A549 (cell line): ENCODE measurements at regions not wholly inside any gene's neighbourhood (a gene's known extent, or its start where the extent isn't known, plus 50 kb on each side); places are given as distances from the start of the nearest gene placed in this dataset.
A peak's percentile ranks its signal among the peaks of the same experiment; 100 is the strongest.

Source experiments
- E2F6 ChIP-seq: IDR thresholded peaks from 2 replicates; pipeline ENCODE4 v1.6.1; 2012; ENCODE audit warnings: low read depth, borderline replicate concordance
- KDM1A ChIP-seq: fragments of 200-600 bp; sonication (generic); IDR thresholded peaks from 2 replicates; pipeline ENCODE4 v1.6.1; 2016; ENCODE audit warnings: low read depth, mild to moderate bottlenecking
- MAFK ChIP-seq: fragments of 450-650 bp; IDR thresholded peaks from 2 replicates; pipeline ENCODE4 v1.6.1; 2014; ENCODE audit not compliant: partially characterized antibody
- PBX3 ChIP-seq: IDR thresholded peaks from 2 replicates; pipeline ENCODE4 v1.6.1; 2012
- PHF8 ChIP-seq: fragments of 200-600 bp; sonication (generic); IDR thresholded peaks from 2 replicates; pipeline ENCODE4 v1.6.1; 2016; ENCODE audit warnings: low read depth, mild to moderate bottlenecking, antibody characterized with exemption, moderate library complexity, borderline replicate concordance
- POLR2A ChIP-seq: IDR thresholded peaks from 2 replicates; pipeline ENCODE4 v1.6.1; 2012; ENCODE audit warnings: mild to moderate bottlenecking, low read length
- TP53 ChIP-seq: fragments of 250-450 bp; sonication (Bioruptor Pico); IDR thresholded peaks from 2 replicates; pipeline ENCODE4 v1.5.0; 2021; ENCODE audit warnings: mild to moderate bottlenecking, moderate library complexity
- ZFP36 ChIP-seq: fragments of 450-650 bp; IDR thresholded peaks from 2 replicates; pipeline ENCODE4 v1.6.1; 2014; ENCODE audit warnings: borderline replicate concordance; ENCODE audit not compliant: partially characterized antibody
- TF ChIP-seq, protein P1 (sequence below): fragments of >200 bp; sonication (Bioruptor Twin); formaldehyde crosslinking; IDR thresholded peaks from 3 replicates; pipeline ENCODE4 v1.5.1; 2016

- TF ChIP-seq PHF8: no peak
- TF ChIP-seq MAFK: peak; percentile 86
- no peak for TF ChIP-seq TP53
- TF ChIP-seq PBX3: no peak
- TF ChIP-seq, protein P1, sequence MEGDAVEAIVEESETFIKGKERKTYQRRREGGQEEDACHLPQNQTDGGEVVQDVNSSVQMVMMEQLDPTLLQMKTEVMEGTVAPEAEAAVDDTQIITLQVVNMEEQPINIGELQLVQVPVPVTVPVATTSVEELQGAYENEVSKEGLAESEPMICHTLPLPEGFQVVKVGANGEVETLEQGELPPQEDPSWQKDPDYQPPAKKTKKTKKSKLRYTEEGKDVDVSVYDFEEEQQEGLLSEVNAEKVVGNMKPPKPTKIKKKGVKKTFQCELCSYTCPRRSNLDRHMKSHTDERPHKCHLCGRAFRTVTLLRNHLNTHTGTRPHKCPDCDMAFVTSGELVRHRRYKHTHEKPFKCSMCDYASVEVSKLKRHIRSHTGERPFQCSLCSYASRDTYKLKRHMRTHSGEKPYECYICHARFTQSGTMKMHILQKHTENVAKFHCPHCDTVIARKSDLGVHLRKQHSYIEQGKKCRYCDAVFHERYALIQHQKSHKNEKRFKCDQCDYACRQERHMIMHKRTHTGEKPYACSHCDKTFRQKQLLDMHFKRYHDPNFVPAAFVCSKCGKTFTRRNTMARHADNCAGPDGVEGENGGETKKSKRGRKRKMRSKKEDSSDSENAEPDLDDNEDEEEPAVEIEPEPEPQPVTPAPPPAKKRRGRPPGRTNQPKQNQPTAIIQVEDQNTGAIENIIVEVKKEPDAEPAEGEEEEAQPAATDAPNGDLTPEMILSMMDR: no peak
- no peak for TF ChIP-seq E2F6
- TF ChIP-seq POLR2A: no peak
- TF ChIP-seq KDM1A: no peak
- TF ChIP-seq ZFP36: no peak
These were observed 379.4 kb downstream of the RPS29 start for GRCh38 chr14:49206828-49207227.
